Esophagus squamous epithelium (tissue), 4 donors: ENCODE measurements at regions not wholly inside any gene's neighbourhood (a gene's known extent, or its start where the extent isn't known, plus 50 kb on each side); places are given as distances from the start of the nearest gene placed in this dataset.

Experiments
- POLR2A ChIP-seq, 4 donors: fragments of 450-650 bp; IDR thresholded peaks; one replicate each; pipeline ENCODE4 v1.6.1; 2017; ENCODE audit warnings: antibody characterized with exemption in 4 of 4, mild to moderate bottlenecking in 4 of 4, moderate library complexity in 3 of 4
- TF ChIP-seq, protein P1 (sequence below), 6 experiments: fragments of 450-650 bp in 4 of 6; fragments of 200-600 bp in 2 of 6; sonication (generic) in 2 of 6; IDR thresholded peaks; one replicate each; pipeline ENCODE4 v1.5.1; 2016 to 2019; ENCODE audit warnings: antibody characterized with exemption in 6 of 6, mild to moderate bottlenecking in 4 of 6, moderate library complexity in 4 of 6

DNA sequence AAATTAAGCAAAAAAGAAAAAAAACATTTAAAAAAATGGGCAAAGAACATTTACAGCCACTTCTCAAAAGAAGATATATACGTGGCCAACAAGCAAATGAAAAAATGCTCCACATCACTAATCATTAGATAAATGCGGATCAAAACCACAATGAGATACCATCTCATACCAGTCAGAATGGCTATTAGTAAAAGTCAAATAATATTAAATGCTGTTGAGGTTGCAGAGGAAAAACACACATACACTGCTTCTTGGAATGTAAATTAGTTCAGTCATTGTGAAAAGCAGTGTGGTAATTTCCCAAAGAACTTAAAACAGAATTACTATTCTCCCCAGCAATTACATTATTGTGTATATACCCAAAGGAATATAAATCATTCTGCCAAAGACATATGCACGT, 1189.0 kb downstream of the PCDH18 start:
- TF ChIP-seq, protein P1, sequence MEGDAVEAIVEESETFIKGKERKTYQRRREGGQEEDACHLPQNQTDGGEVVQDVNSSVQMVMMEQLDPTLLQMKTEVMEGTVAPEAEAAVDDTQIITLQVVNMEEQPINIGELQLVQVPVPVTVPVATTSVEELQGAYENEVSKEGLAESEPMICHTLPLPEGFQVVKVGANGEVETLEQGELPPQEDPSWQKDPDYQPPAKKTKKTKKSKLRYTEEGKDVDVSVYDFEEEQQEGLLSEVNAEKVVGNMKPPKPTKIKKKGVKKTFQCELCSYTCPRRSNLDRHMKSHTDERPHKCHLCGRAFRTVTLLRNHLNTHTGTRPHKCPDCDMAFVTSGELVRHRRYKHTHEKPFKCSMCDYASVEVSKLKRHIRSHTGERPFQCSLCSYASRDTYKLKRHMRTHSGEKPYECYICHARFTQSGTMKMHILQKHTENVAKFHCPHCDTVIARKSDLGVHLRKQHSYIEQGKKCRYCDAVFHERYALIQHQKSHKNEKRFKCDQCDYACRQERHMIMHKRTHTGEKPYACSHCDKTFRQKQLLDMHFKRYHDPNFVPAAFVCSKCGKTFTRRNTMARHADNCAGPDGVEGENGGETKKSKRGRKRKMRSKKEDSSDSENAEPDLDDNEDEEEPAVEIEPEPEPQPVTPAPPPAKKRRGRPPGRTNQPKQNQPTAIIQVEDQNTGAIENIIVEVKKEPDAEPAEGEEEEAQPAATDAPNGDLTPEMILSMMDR (IDR thresholded peaks at IDR 0.05): no peak
- TF ChIP-seq POLR2A (IDR thresholded peaks at IDR 0.05): no peak
